Naive thymus-derived CD4-positive, alpha-beta T cell (primary cell): ENCODE measurements at regions not wholly inside any gene's neighbourhood (a gene's known extent, or its start where the extent isn't known, plus 50 kb on each side); places are given as distances from the start of the nearest gene placed in this dataset.

Experiments used
- ATAC-seq: fragments of 150-1000 bp; cut with Tn5 transposase; 2 replicates; pipeline ENCODE4 v1.10.0; 2021; ENCODE audit warnings: mild to moderate bottlenecking, moderate library complexity
- CTCF ChIA-PET: fragments of 350-600 bp; sonication (Branson Sonifier 250); formaldehyde crosslinking; loops from one replicate; lab custom pipeline; 2021; ENCODE audit warnings: antibody characterized with exemption; lab: Charles Lee
- POLR2A ChIA-PET: fragments of 350-600 bp; sonication (Branson Sonifier 250); formaldehyde crosslinking; loops from one replicate; lab custom pipeline; 2021; ENCODE audit warnings: antibody characterized with exemption, inconsistent platforms; lab: Charles Lee
- DNase-seq, 9 donors: peaks; one replicate each; pipeline versions ENCODE4 v3.0.0 to v3.0.0-alpha.2; 2020 to 2022; ENCODE audit warnings: mixed read lengths in 1 of 9
- H3K27ac ChIP-seq: one replicate; pipeline ENCODE4 v1.7.0; 2013; ENCODE audit warnings: mild to moderate bottlenecking, low read depth, low read length, moderate library complexity
- H3K27me3 ChIP-seq, 2 donors: one replicate each; pipeline ENCODE4 v1.7.0; 2013; ENCODE audit warnings: low read length in 2 of 2, mild to moderate bottlenecking in 2 of 2, moderate library complexity in 2 of 2; ENCODE audit not compliant: control insufficient read depth in 2 of 2, insufficient read depth in 2 of 2
- H3K36me3 ChIP-seq, 3 experiments: 1 replicate in 2 of 3; 2 replicates in 1 of 3; pipeline ENCODE4 v1.7.0; 2013; ENCODE audit warnings: low read length in 3 of 3, mild to moderate bottlenecking in 3 of 3, moderate library complexity in 1 of 3; ENCODE audit not compliant: insufficient read depth in 3 of 3, control insufficient read depth in 2 of 3
- H3K4me1 ChIP-seq, 2 donors: one replicate each; pipeline ENCODE4 v1.7.0; 2013; ENCODE audit warnings: low read length in 2 of 2, mild to moderate bottlenecking in 2 of 2, moderate library complexity in 1 of 2; ENCODE audit not compliant: control insufficient read depth in 2 of 2, insufficient read depth in 2 of 2
- H3K4me3 ChIP-seq: 2 replicates; pipeline ENCODE4 v1.7.0; 2013; ENCODE audit warnings: mild to moderate bottlenecking, low read length
- H3K9me3 ChIP-seq, 3 experiments: 1 replicate in 2 of 3; 2 replicates in 1 of 3; pipeline ENCODE4 v1.7.0; 2013; ENCODE audit warnings: low read length in 3 of 3; ENCODE audit not compliant: control insufficient read depth in 2 of 3
- H3K27ac Mint-ChIP-seq, 9 donors: one replicate each; pipeline ENCODE4 v1.8.0; 2020 to 2022; ENCODE audit warnings: mixed read lengths in 9 of 9, mild to moderate bottlenecking in 8 of 9, moderate library complexity in 5 of 9, inconsistent platforms in 2 of 9
- H3K27me3 Mint-ChIP-seq, 5 donors: one replicate each; pipeline ENCODE4 v1.8.0; 2021 to 2022; ENCODE audit warnings: mixed read lengths in 5 of 5, mild to moderate bottlenecking in 1 of 5
- H3K36me3 Mint-ChIP-seq, 5 donors: one replicate each; pipeline ENCODE4 v1.8.0; 2020 to 2022; ENCODE audit warnings: mixed read lengths in 5 of 5, mild to moderate bottlenecking in 3 of 5, inconsistent platforms in 1 of 5
- H3K4me1 Mint-ChIP-seq, 7 donors: one replicate each; pipeline ENCODE4 v1.8.0; 2020 to 2022; ENCODE audit warnings: mixed read lengths in 7 of 7, mild to moderate bottlenecking in 3 of 7, inconsistent platforms in 1 of 7
- H3K4me3 Mint-ChIP-seq, 10 donors: one replicate each; pipeline ENCODE4 v1.8.0; 2020 to 2022; ENCODE audit warnings: mild to moderate bottlenecking in 10 of 10, mixed read lengths in 10 of 10, moderate library complexity in 6 of 10, inconsistent platforms in 2 of 10
- H3K9me3 Mint-ChIP-seq, 11 donors: one replicate each; pipeline ENCODE4 v1.8.0; 2020 to 2022; ENCODE audit warnings: mixed read lengths in 11 of 11, mild to moderate bottlenecking in 4 of 11, inconsistent platforms in 1 of 11, moderate library complexity in 1 of 11
- intact Hi-C, 2 donors: fragments of 100-400 bp; cut with micrococcal nuclease; formaldehyde crosslinking; loops; one replicate each; pipeline ENCODE4 v1.15.1; 2023

DNA sequence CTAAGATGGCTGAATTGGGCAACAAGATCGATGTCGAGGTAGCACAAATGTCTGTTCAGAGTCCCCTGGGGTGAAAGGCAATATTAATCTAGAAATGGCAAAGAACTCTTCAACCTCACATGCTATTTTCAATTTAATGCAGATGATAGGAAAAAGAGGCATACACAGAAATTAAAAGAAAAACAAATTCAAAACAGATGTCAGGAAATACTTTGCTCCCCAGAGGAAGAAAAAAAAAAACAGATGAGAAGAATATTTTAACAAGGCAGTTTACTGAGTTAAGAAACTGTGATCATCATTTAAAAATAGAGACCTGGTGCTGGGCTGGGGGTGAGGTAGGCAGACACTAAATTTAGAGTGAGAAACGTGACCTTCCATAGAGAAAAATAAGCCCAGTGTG is 421.9 kb upstream of the ARGLU1 start:
- Mint-ChIP-seq H3K4me3 (no peak overlapping the region), H3K27ac (no peak overlapping the region), H3K4me1 (no peaks in the 10 kb centered on the region), H3K9me3 (peaks cover 0 to 16% (median 5%) of the 10 kb centered on the region in 11 donors), H3K36me3 (no peaks in the 10 kb centered on the region), H3K27me3 (peaks cover 0 to 7% (median 0%) of the 10 kb centered on the region in 5 donors)
- no peaks in the 10 kb centered on the region for H3K9me3 ChIP-seq
- no peaks in the 10 kb centered on the region for H3K36me3 ChIP-seq
- no peak overlapping the region for H3K4me3 ChIP-seq
- ATAC-seq: no peak
- no peaks in the 10 kb centered on the region for H3K4me1 ChIP-seq
- intact Hi-C loops: no loop called here
- no peak for DNase-seq
- POLR2A ChIA-PET: no interaction called here
- H3K27me3 ChIP-seq: no peaks in the 10 kb centered on the region
- no peak overlapping the region for H3K27ac ChIP-seq
- CTCF ChIA-PET: no interaction called here

DNA sequence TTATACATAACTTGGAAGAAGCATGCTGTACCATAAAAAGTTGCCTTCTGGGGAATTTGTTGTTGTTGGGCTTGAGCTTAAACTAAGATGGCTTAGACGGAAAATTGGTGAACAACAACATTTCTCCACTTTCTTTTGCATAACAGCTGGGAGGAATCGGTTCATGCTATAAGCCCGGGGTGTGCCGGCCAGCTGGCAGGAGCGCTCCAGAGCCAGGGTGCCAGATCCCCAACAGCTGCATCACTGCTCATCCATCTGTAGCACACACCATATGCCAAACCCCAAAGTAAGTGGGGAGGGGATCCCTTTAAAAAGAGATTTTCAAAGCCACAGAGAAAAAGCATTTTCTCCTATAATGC is 419.5 kb upstream of the ARGLU1 start:
- no peak for DNase-seq
- CTCF ChIA-PET: no interaction called here
- ATAC-seq: no peak
- Histone ChIP-seq H3K4me3 (no peak overlapping the region), H3K27ac (no peak overlapping the region), H3K36me3 (no peaks in the 10 kb centered on the region), H3K27me3 (no peaks in the 10 kb centered on the region), H3K9me3 (no peaks in the 10 kb centered on the region), H3K4me1 (no peaks in the 10 kb centered on the region)
- Mint-ChIP-seq H3K4me3 (no peak overlapping the region), H3K27me3 (peaks cover 0 to 7% (median 0%) of the 10 kb centered on the region in 5 donors), H3K27ac (no peak overlapping the region), H3K9me3 (peaks cover 0 to 18% (median 5%) of the 10 kb centered on the region in 11 donors), H3K4me1 (no peaks in the 10 kb centered on the region), H3K36me3 (no peaks in the 10 kb centered on the region)
- POLR2A ChIA-PET: no interaction called here
- intact Hi-C loops: no loop called here

DNA sequence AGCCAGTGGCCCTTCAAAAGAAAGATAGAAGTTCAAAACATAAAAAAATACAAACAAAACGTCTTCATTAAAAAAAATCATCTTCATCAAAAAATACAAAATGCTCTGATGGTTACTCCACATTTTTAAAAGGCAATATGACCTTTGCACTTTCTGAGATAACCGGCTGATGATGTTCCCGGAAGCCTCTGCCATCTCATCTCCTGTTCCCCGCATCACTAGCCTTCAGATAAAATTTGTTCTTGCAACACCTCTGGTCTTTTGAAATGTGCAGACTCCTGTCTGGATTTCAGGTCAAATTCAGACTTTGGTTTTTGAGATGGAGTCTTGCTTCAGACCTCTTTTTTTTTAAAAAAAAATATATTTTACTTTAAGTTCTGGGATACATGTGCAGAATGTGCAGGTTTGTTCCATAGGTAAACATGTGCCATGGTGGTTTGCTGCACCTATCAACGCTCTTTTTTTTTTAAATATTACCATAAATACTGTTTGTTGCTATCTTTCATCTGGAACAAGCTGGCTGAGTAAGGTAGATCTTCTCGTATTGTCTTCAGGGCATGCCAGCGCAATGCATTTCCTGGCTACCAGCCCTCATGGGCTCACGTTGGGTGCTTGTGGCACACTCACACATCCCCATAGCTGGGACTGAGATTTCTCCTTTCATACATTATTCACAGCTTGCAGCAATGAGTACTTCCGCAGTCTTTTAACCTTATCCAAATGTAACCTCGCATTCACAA is 418.9 kb upstream of the ARGLU1 start:
- Mint-ChIP-seq H3K9me3 (peaks cover 0 to 22% (median 6%) of the 10 kb centered on the region in 11 donors), H3K27me3 (peaks cover 0 to 7% (median 0%) of the 10 kb centered on the region in 5 donors), H3K27ac (no peak overlapping the region), H3K4me1 (no peaks in the 10 kb centered on the region), H3K4me3 (no peak overlapping the region), H3K36me3 (no peaks in the 10 kb centered on the region)
- intact Hi-C loops: no loop called here
- ATAC-seq (no peak), DNase-seq (no peak)
- Histone ChIP-seq H3K27ac (no peak overlapping the region), H3K36me3 (no peaks in the 10 kb centered on the region), H3K4me1 (no peaks in the 10 kb centered on the region), H3K4me3 (no peak overlapping the region), H3K27me3 (no peaks in the 10 kb centered on the region), H3K9me3 (no peaks in the 10 kb centered on the region)
- CTCF ChIA-PET: no interaction called here
- POLR2A ChIA-PET: no interaction called here

DNA sequence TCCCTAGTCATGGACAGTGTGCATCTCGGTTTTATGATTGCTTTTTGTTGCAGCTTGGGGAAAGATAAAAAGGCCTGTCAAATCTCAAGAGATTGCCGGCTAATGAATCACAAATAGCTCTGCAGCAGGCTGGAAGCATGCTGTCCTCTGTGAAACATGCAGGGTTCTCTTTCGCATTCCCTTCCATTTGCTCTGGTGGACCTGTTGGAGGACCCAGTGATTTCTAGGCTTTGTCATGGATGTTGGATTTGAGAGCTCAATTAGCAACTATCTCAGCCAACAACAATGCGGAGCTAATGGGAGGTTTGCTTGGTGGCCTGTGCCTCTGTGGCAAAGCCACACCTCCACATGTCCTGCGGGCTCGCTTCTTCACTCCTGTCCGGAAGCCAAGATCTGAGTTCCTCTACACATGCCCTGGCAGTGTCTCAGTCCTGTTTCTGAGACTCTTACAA is 418.1 kb upstream of the ARGLU1 start:
- no peaks in the 10 kb centered on the region for H3K27me3 ChIP-seq
- ChIA-PET POLR2A (no interaction called here), CTCF (no interaction called here)
- peaks cover 0 to 7% (median 0%) of the 10 kb centered on the region in 5 donors for H3K27me3 Mint-ChIP-seq
- no peaks in the 10 kb centered on the region for H3K4me1 ChIP-seq
- no peaks in the 10 kb centered on the region for H3K36me3 ChIP-seq
- H3K9me3 Mint-ChIP-seq: peaks cover 0 to 23% (median 8%) of the 10 kb centered on the region in 11 donors
- H3K4me3 ChIP-seq: no peak overlapping the region
- no peaks in the 10 kb centered on the region for H3K4me1 Mint-ChIP-seq
- no peak overlapping the region for H3K27ac ChIP-seq
- no peak overlapping the region for H3K4me3 Mint-ChIP-seq
- H3K9me3 ChIP-seq: no peaks in the 10 kb centered on the region
- H3K36me3 Mint-ChIP-seq: no peaks in the 10 kb centered on the region
- H3K27ac Mint-ChIP-seq: no peak overlapping the region
- DNase-seq: no peak
- no peak for ATAC-seq
- intact Hi-C loops: no loop called here

DNA sequence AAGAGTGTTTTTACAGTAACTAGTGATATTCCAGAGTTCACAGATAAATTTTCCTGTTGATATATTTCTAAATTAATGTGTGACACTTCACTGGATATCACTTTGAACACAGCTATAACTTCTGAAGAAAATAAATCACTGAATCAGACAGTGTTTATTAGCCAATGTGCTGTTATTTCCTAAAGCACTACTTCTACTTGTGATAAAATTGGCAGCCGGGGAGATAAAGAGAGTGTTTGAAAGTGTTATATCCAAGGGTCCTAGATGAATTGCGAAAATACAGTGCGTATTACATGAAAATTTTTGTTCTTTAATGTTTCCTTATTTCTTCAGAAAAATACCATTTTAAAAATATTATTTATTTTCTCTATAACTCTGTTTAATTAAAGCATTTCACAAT is 417.5 kb upstream of the ARGLU1 start:
- Mint-ChIP-seq H3K4me1 (no peaks in the 10 kb centered on the region), H3K36me3 (no peaks in the 10 kb centered on the region), H3K4me3 (no peak overlapping the region), H3K27me3 (peaks cover 0 to 7% (median 0%) of the 10 kb centered on the region in 5 donors), H3K27ac (no peak overlapping the region), H3K9me3 (peaks cover 0 to 23% (median 8%) of the 10 kb centered on the region in 11 donors)
- H3K4me3 ChIP-seq: no peak overlapping the region
- H3K27me3 ChIP-seq: no peaks in the 10 kb centered on the region
- no peaks in the 10 kb centered on the region for H3K4me1 ChIP-seq
- CTCF ChIA-PET: no interaction called here
- intact Hi-C loops: no loop called here
- POLR2A ChIA-PET: no interaction called here
- no peaks in the 10 kb centered on the region for H3K36me3 ChIP-seq
- H3K27ac ChIP-seq: no peak overlapping the region
- ATAC-seq (no peak), DNase-seq (no peak)
- H3K9me3 ChIP-seq: no peaks in the 10 kb centered on the region

DNA sequence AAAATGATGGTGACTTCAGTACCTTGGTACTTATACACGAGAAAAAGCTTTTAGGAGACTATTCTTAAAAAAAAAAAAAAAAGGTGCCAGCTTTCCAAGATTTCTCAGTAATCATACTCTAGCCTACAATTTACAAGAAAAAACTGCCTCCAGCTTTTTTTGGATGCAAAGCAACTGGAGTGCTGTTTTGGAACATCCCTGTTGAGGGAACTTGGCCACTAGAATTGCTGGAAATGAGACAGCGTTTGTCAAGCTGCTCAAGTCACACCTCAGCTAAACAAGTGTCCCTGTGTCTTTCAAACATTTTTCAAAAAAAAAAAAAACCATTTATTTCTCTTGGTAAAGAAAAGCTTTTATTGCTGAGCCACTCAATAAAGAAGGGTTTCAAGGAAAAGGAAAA is 413.1 kb upstream of the ARGLU1 start:
- H3K27me3 Mint-ChIP-seq: no peaks in the 10 kb centered on the region
- no peak overlapping the region for H3K4me3 Mint-ChIP-seq
- Histone ChIP-seq H3K4me1 (no peaks in the 10 kb centered on the region), H3K4me3 (no peak overlapping the region), H3K27me3 (no peaks in the 10 kb centered on the region), H3K36me3 (no peaks in the 10 kb centered on the region), H3K9me3 (no peaks in the 10 kb centered on the region), H3K27ac (no peak overlapping the region)
- H3K36me3 Mint-ChIP-seq: no peaks in the 10 kb centered on the region
- POLR2A ChIA-PET: no interaction called here
- no peaks in the 10 kb centered on the region for H3K4me1 Mint-ChIP-seq
- DNase-seq (no peak), ATAC-seq (no peak)
- CTCF ChIA-PET: no interaction called here
- H3K27ac Mint-ChIP-seq: no peak overlapping the region
- intact Hi-C loops: no loop called here
- peaks cover 0 to 11% (median 5%) of the 10 kb centered on the region in 11 donors for H3K9me3 Mint-ChIP-seq

DNA sequence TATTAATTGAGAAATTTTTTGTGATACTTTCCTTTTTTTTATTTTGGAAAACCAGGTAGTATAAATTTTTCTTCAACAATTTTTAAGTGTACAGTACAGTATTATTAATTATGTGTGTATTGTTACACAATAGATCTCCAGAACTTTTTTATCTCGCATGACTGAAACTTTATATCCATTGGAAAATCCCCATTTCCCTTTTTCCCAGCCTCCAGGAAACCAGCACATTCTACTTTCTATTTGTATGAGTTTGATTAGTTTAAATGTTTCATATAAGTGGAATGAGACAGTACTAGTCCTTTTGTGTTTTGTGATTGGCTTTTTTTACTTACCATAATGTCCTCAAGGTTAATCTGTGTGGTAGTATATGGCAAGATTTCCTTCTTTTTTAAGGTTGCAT is 399.5 kb upstream of the ARGLU1 start:
- peaks cover 0 to 10% (median 1%) of the 10 kb centered on the region in 11 donors for H3K9me3 Mint-ChIP-seq

More for the DNA sequence above, 399.5 kb upstream of the ARGLU1 start:
- Mint-ChIP-seq H3K27me3 (peaks cover 0 to 5% (median 0%) of the 10 kb centered on the region in 5 donors), H3K4me3 (no peak overlapping the region), H3K4me1 (no peaks in the 10 kb centered on the region), H3K27ac (no peak overlapping the region), H3K36me3 (no peaks in the 10 kb centered on the region)
- no peaks in the 10 kb centered on the region for H3K9me3 ChIP-seq
- no peak overlapping the region for H3K27ac ChIP-seq
- CTCF ChIA-PET: no interaction called here
- ATAC-seq: no peak
- no peak for DNase-seq
- H3K4me1 ChIP-seq: no peaks in the 10 kb centered on the region
- no peak overlapping the region for H3K4me3 ChIP-seq
- POLR2A ChIA-PET: no interaction called here
- H3K27me3 ChIP-seq: no peaks in the 10 kb centered on the region
- no peaks in the 10 kb centered on the region for H3K36me3 ChIP-seq
- intact Hi-C loops: no loop called here
